CD8-positive, alpha-beta memory T cell (primary cell): ENCODE measurements at regions not wholly inside any gene's neighbourhood (a gene's known extent, or its start where the extent isn't known, plus 50 kb on each side); places are given as distances from the start of the nearest gene placed in this dataset.

Source experiments
- CTCF ChIA-PET: fragments of 350-600 bp; sonication (Branson Sonifier 250); formaldehyde crosslinking; loops from one replicate; lab custom pipeline; 2021; ENCODE audit warnings: antibody characterized with exemption; lab: Charles Lee
- POLR2A ChIA-PET: fragments of 350-600 bp; sonication (Branson Sonifier 250); formaldehyde crosslinking; loops from one replicate; lab custom pipeline; 2021; ENCODE audit warnings: antibody characterized with exemption; lab: Charles Lee
- DNase-seq, 5 donors: peaks; one replicate each; pipeline versions ENCODE4 v3.0.0 to v3.0.0-alpha.2; 2020 to 2022; ENCODE audit warnings: mixed read lengths in 1 of 5
- H3K27ac ChIP-seq: one replicate; pipeline ENCODE4 v1.7.0; 2013; ENCODE audit warnings: low read depth, mild to moderate bottlenecking, low read length, moderate library complexity
- H3K27me3 ChIP-seq: 2 replicates; pipeline ENCODE4 v1.7.0; 2013; ENCODE audit warnings: low read length, mild to moderate bottlenecking; ENCODE audit not compliant: insufficient read depth, poor library complexity, severe bottlenecking
- H3K36me3 ChIP-seq: 2 replicates; pipeline ENCODE4 v1.7.0; 2013; ENCODE audit warnings: mild to moderate bottlenecking, low read length, moderate library complexity; ENCODE audit not compliant: insufficient read depth
- H3K4me1 ChIP-seq: 2 replicates; pipeline ENCODE4 v1.7.0; 2013; ENCODE audit warnings: mild to moderate bottlenecking, low read length, moderate library complexity; ENCODE audit not compliant: insufficient read depth
- H3K4me3 ChIP-seq: 2 replicates; pipeline ENCODE4 v1.7.0; 2013; ENCODE audit warnings: mild to moderate bottlenecking, low read length
- H3K9me3 ChIP-seq: 2 replicates; pipeline ENCODE4 v1.7.0; 2013; ENCODE audit warnings: mild to moderate bottlenecking, low read length
- H3K27ac Mint-ChIP-seq, 8 donors: one replicate each; pipeline ENCODE4 v1.8.0; 2020 to 2021; ENCODE audit warnings: mixed read lengths in 8 of 8, mild to moderate bottlenecking in 6 of 8, inconsistent platforms in 3 of 8, moderate library complexity in 3 of 8
- H3K27me3 Mint-ChIP-seq, 2 donors: one replicate each; pipeline ENCODE4 v1.8.0; 2020 to 2021; ENCODE audit warnings: mixed read lengths in 2 of 2, mild to moderate bottlenecking in 1 of 2, moderate library complexity in 1 of 2
- H3K36me3 Mint-ChIP-seq, 3 donors: one replicate each; pipeline ENCODE4 v1.8.0; 2020 to 2021; ENCODE audit warnings: mixed read lengths in 3 of 3, inconsistent platforms in 1 of 3, mild to moderate bottlenecking in 1 of 3
- H3K4me1 Mint-ChIP-seq, 3 donors: one replicate each; pipeline ENCODE4 v1.8.0; 2020 to 2021; ENCODE audit warnings: mixed read lengths in 3 of 3, inconsistent platforms in 1 of 3, mild to moderate bottlenecking in 1 of 3
- H3K4me3 Mint-ChIP-seq, 7 donors: one replicate each; pipeline ENCODE4 v1.8.0; 2020 to 2021; ENCODE audit warnings: mixed read lengths in 7 of 7, mild to moderate bottlenecking in 6 of 7, moderate library complexity in 4 of 7, inconsistent platforms in 2 of 7
- H3K9me3 Mint-ChIP-seq, 5 donors: one replicate each; pipeline ENCODE4 v1.8.0; 2020 to 2022; ENCODE audit warnings: mixed read lengths in 5 of 5, mild to moderate bottlenecking in 3 of 5, moderate library complexity in 2 of 5, inconsistent platforms in 1 of 5

GRCh38 chr7:49243521-49243920 is 319.2 kb downstream of the CDC14C start:
- Histone ChIP-seq H3K4me3 (no peak overlapping the region), H3K4me1 (no peaks in the 10 kb centered on the region), H3K9me3 (peaks cover under 1% of the 10 kb centered on the region), H3K27me3 (no peaks in the 10 kb centered on the region), H3K27ac (no peak overlapping the region), H3K36me3 (no peaks in the 10 kb centered on the region)
- no peaks in the 10 kb centered on the region for H3K27me3 Mint-ChIP-seq
- H3K4me3 Mint-ChIP-seq, result no peak overlapping the region
- ChIA-PET CTCF (no interaction called here), POLR2A (no interaction called here)
- no peak overlapping the region for H3K27ac Mint-ChIP-seq
- peaks cover 11 to 32% (median 18%) of the 10 kb centered on the region in 5 donors for H3K9me3 Mint-ChIP-seq
- H3K36me3 Mint-ChIP-seq, result no peaks in the 10 kb centered on the region
- H3K4me1 Mint-ChIP-seq, result no peaks in the 10 kb centered on the region
- DNase-seq, result no peak

GRCh38 chr7:49244543-49244942 is 320.2 kb downstream of the CDC14C start:
- Mint-ChIP-seq H3K27ac (no peak overlapping the region), H3K9me3 (peaks cover 4 to 29% (median 13%) of the 10 kb centered on the region in 5 donors), H3K4me1 (no peaks in the 10 kb centered on the region), H3K27me3 (no peaks in the 10 kb centered on the region), H3K36me3 (no peaks in the 10 kb centered on the region), H3K4me3 (no peak overlapping the region)
- no peaks in the 10 kb centered on the region for H3K36me3 ChIP-seq
- ChIA-PET CTCF (no interaction called here), POLR2A (no interaction called here)
- no peaks in the 10 kb centered on the region for H3K9me3 ChIP-seq
- H3K27me3 ChIP-seq, result no peaks in the 10 kb centered on the region
- H3K27ac ChIP-seq, result no peak overlapping the region
- H3K4me1 ChIP-seq, result no peaks in the 10 kb centered on the region
- DNase-seq, result no peak
- H3K4me3 ChIP-seq, result no peak overlapping the region

- no peak for DNase-seq
- Histone ChIP-seq H3K27me3 (no peaks in the 10 kb centered on the region), H3K4me3 (no peak overlapping the region), H3K4me1 (no peaks in the 10 kb centered on the region), H3K27ac (no peak overlapping the region), H3K36me3 (no peaks in the 10 kb centered on the region), H3K9me3 (no peaks in the 10 kb centered on the region)
- Mint-ChIP-seq H3K27ac (no peak overlapping the region), H3K27me3 (no peaks in the 10 kb centered on the region), H3K4me3 (no peak overlapping the region), H3K36me3 (no peaks in the 10 kb centered on the region), H3K4me1 (no peaks in the 10 kb centered on the region), H3K9me3 (peaks cover 4 to 32% (median 12%) of the 10 kb centered on the region in 5 donors)
- ChIA-PET CTCF (no interaction called here), POLR2A (no interaction called here)
Observed at GRCh38 chr7:49245062-49245461, 320.7 kb downstream of the CDC14C start.

GRCh38 chr7:49247759-49248158 is 323.4 kb downstream of the CDC14C start:
- H3K4me3 Mint-ChIP-seq, result no peak overlapping the region
- peaks cover 0 to 35% (median 12%) of the 10 kb centered on the region in 5 donors for H3K9me3 Mint-ChIP-seq
- ChIA-PET CTCF (no interaction called here), POLR2A (no interaction called here)
- Histone ChIP-seq H3K27ac (no peak overlapping the region), H3K4me3 (no peak overlapping the region), H3K27me3 (no peaks in the 10 kb centered on the region), H3K9me3 (no peaks in the 10 kb centered on the region), H3K4me1 (no peaks in the 10 kb centered on the region), H3K36me3 (no peaks in the 10 kb centered on the region)
- no peak overlapping the region for H3K27ac Mint-ChIP-seq
- DNase-seq, result no peak
- no peaks in the 10 kb centered on the region for H3K36me3 Mint-ChIP-seq
- no peaks in the 10 kb centered on the region for H3K27me3 Mint-ChIP-seq
- H3K4me1 Mint-ChIP-seq, result no peaks in the 10 kb centered on the region

GRCh38 chr7:49255054-49255453 is 330.7 kb downstream of the CDC14C start:
- H3K4me3 ChIP-seq, result no peak overlapping the region
- no peak overlapping the region for H3K27ac ChIP-seq
- Mint-ChIP-seq H3K9me3 (peaks cover 0 to 29% (median 7%) of the 10 kb centered on the region in 5 donors), H3K4me3 (no peak overlapping the region), H3K4me1 (no peaks in the 10 kb centered on the region), H3K27ac (no peak overlapping the region), H3K36me3 (no peaks in the 10 kb centered on the region), H3K27me3 (no peaks in the 10 kb centered on the region)
- H3K9me3 ChIP-seq, result no peaks in the 10 kb centered on the region
- DNase-seq, result no peak
- H3K4me1 ChIP-seq, result no peaks in the 10 kb centered on the region
- CTCF ChIA-PET, result no interaction called here
- POLR2A ChIA-PET, result no interaction called here
- H3K27me3 ChIP-seq, result no peaks in the 10 kb centered on the region
- H3K36me3 ChIP-seq, result no peaks in the 10 kb centered on the region

GRCh38 chr7:49260538-49260937 is 336.2 kb downstream of the CDC14C start:
- Histone ChIP-seq H3K27ac (no peak overlapping the region), H3K4me1 (no peaks in the 10 kb centered on the region), H3K4me3 (no peak overlapping the region), H3K36me3 (no peaks in the 10 kb centered on the region), H3K27me3 (no peaks in the 10 kb centered on the region), H3K9me3 (no peaks in the 10 kb centered on the region)
- CTCF ChIA-PET, result interaction anchor here (1.3 kb wide), 1 partner anchor 8 kb away, joined by 4 read pairs; no protein-coding TSS in a partner anchor
- H3K36me3 Mint-ChIP-seq, result no peaks in the 10 kb centered on the region
- no peak overlapping the region for H3K4me3 Mint-ChIP-seq
- H3K27me3 Mint-ChIP-seq, result no peaks in the 10 kb centered on the region
- H3K27ac Mint-ChIP-seq, result no peak overlapping the region
- POLR2A ChIA-PET, result no interaction called here
- peaks cover 0 to 34% (median 17%) of the 10 kb centered on the region in 5 donors for H3K9me3 Mint-ChIP-seq
- H3K4me1 Mint-ChIP-seq, result no peaks in the 10 kb centered on the region
- no peak for DNase-seq

GRCh38 chr7:49261928-49262327 is 337.6 kb downstream of the CDC14C start:
- no peaks in the 10 kb centered on the region for H3K4me1 Mint-ChIP-seq
- no peak for DNase-seq
- H3K27ac Mint-ChIP-seq, result no peak overlapping the region
- Histone ChIP-seq H3K4me3 (no peak overlapping the region), H3K27ac (no peak overlapping the region), H3K36me3 (no peaks in the 10 kb centered on the region), H3K27me3 (no peaks in the 10 kb centered on the region), H3K9me3 (no peaks in the 10 kb centered on the region), H3K4me1 (no peaks in the 10 kb centered on the region)
- POLR2A ChIA-PET, result no interaction called here
- H3K4me3 Mint-ChIP-seq, result no peak overlapping the region
- CTCF ChIA-PET, result interaction anchor here (1.3 kb wide), 1 partner anchor 10 kb away, joined by 4 read pairs; no protein-coding TSS in a partner anchor
- no peaks in the 10 kb centered on the region for H3K27me3 Mint-ChIP-seq
- no peaks in the 10 kb centered on the region for H3K36me3 Mint-ChIP-seq
- H3K9me3 Mint-ChIP-seq, result peaks cover 0 to 32% (median 19%) of the 10 kb centered on the region in 5 donors

GRCh38 chr7:49264530-49264929 is 340.2 kb downstream of the CDC14C start:
- Histone ChIP-seq H3K4me1 (no peaks in the 10 kb centered on the region), H3K4me3 (no peak overlapping the region), H3K27ac (no peak overlapping the region), H3K9me3 (no peaks in the 10 kb centered on the region), H3K36me3 (no peaks in the 10 kb centered on the region), H3K27me3 (no peaks in the 10 kb centered on the region)
- H3K27me3 Mint-ChIP-seq, result no peaks in the 10 kb centered on the region
- peak overlapping the region in 1 of 7 donors; percentile 59 for H3K4me3 Mint-ChIP-seq
- H3K9me3 Mint-ChIP-seq, result peaks cover 0 to 25% (median 19%) of the 10 kb centered on the region in 5 donors
- no peaks in the 10 kb centered on the region for H3K36me3 Mint-ChIP-seq
- no peaks in the 10 kb centered on the region for H3K4me1 Mint-ChIP-seq
- ChIA-PET POLR2A (no interaction called here), CTCF (no interaction called here)
- no peak overlapping the region for H3K27ac Mint-ChIP-seq
- DNase-seq, result no peak

- Histone ChIP-seq H3K4me1 (no peaks in the 10 kb centered on the region), H3K36me3 (no peaks in the 10 kb centered on the region), H3K27me3 (no peaks in the 10 kb centered on the region), H3K9me3 (no peaks in the 10 kb centered on the region), H3K27ac (no peak overlapping the region), H3K4me3 (no peak overlapping the region)
- Mint-ChIP-seq H3K4me1 (no peaks in the 10 kb centered on the region), H3K4me3 (no peak overlapping the region), H3K36me3 (no peaks in the 10 kb centered on the region), H3K9me3 (peaks cover under 1 to 31% (median 7%) of the 10 kb centered on the region in 5 donors), H3K27ac (no peak overlapping the region), H3K27me3 (no peaks in the 10 kb centered on the region)
- ChIA-PET POLR2A (no interaction called here), CTCF (no interaction called here)
- DNase-seq, result no peak
Observed at GRCh38 chr7:49273897-49274296, 349.6 kb downstream of the CDC14C start.
